Nephron progenitor cell (in vitro differentiated cells): ENCODE measurements at regions not wholly inside any gene's neighbourhood (a gene's known extent, or its start where the extent isn't known, plus 50 kb on each side); places are given as distances from the start of the nearest gene placed in this dataset.

Experiments used
- DNase-seq: peaks from one replicate; pipeline ENCODE4 v3.0.0; 2021
- H3K27ac Mint-ChIP-seq: 2 replicates; pipeline ENCODE4 v1.8.0; 2021; ENCODE audit warnings: mild to moderate bottlenecking, moderate library complexity, mixed read lengths
- H3K27me3 Mint-ChIP-seq: 2 replicates; pipeline ENCODE4 v1.8.0; 2021; ENCODE audit warnings: mild to moderate bottlenecking, low read depth, mixed read lengths; ENCODE audit not compliant: poor library complexity
- H3K36me3 Mint-ChIP-seq: 2 replicates; pipeline ENCODE4 v1.8.0; 2021; ENCODE audit warnings: low read depth, mixed read lengths
- H3K4me1 Mint-ChIP-seq: 2 replicates; pipeline ENCODE4 v1.8.0; 2021; ENCODE audit warnings: mixed read lengths
- H3K4me3 Mint-ChIP-seq: 2 replicates; pipeline ENCODE4 v1.8.0; 2021; ENCODE audit warnings: mild to moderate bottlenecking, moderate library complexity, mixed read lengths
- H3K9me3 Mint-ChIP-seq: 2 replicates; pipeline ENCODE4 v1.8.0; 2021; ENCODE audit warnings: mild to moderate bottlenecking, moderate library complexity, mixed read lengths
- TF ChIP-seq, protein P1 (sequence below): fragments of 200-600 bp; sonication (generic); IDR thresholded peaks from 2 replicates; pipeline ENCODE4 v1.5.0; 2021; ENCODE audit warnings: antibody characterized with exemption

DNA sequence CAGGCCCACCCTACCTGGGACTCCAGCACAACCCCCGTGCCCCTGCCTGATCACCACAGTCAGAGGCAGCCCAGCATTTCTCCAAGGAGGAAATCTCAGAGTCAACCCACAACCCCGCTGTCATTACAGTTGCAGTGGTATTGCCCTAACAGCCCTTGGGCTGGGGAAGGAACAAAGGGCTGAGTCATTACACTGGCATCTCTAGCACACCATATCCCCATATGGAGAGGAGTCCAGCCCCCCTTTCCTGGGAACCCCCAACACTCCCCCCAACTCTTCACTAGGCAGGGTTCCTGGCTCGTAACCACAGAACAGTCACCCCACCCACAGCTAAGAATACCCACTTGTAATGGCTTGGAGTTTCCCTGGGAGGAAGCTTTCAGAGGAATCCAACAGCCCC lies 149.4 kb upstream of the OGFRL1 start:
- Mint-ChIP-seq H3K9me3 (peaks cover 21% of the 10 kb centered on the region), H3K4me1 (no peaks in the 10 kb centered on the region), H3K36me3 (no peaks in the 10 kb centered on the region), H3K4me3 (no peak overlapping the region), H3K27ac (no peak overlapping the region), H3K27me3 (peaks cover 3% of the 10 kb centered on the region)
- TF ChIP-seq, protein P1, sequence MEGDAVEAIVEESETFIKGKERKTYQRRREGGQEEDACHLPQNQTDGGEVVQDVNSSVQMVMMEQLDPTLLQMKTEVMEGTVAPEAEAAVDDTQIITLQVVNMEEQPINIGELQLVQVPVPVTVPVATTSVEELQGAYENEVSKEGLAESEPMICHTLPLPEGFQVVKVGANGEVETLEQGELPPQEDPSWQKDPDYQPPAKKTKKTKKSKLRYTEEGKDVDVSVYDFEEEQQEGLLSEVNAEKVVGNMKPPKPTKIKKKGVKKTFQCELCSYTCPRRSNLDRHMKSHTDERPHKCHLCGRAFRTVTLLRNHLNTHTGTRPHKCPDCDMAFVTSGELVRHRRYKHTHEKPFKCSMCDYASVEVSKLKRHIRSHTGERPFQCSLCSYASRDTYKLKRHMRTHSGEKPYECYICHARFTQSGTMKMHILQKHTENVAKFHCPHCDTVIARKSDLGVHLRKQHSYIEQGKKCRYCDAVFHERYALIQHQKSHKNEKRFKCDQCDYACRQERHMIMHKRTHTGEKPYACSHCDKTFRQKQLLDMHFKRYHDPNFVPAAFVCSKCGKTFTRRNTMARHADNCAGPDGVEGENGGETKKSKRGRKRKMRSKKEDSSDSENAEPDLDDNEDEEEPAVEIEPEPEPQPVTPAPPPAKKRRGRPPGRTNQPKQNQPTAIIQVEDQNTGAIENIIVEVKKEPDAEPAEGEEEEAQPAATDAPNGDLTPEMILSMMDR: no peak
- no peak for DNase-seq

DNA sequence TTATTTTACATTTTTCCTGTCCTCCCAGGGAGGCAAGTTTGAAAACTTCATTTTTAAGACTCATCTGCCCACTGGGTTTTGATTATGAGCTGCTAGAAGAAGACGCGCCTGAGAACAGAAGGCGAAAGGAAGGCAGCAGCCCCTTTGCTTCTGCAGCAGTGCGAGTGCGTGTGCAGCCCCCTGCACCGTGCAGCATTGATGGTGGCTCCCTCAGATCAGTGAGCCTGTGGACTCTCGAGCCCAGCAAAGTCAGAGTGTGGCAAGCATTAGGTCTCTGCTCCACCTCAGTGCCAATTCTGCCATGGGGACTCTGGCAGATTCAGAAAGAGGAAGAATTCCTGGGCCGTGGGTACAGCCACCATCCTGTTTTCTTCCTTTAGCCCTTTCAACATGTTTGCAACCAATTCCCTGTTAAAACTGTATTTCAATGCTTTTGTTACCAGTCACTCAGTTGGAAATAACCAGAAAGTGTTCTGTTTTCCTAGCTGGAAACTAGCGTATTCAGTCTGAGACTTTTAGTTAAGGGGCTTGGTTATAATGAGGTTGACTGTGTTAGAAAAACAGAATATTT lies 134.8 kb upstream of the OGFRL1 start:
- Mint-ChIP-seq H3K4me1 (no peaks in the 10 kb centered on the region), H3K4me3 (no peak overlapping the region), H3K36me3 (no peaks in the 10 kb centered on the region), H3K9me3 (no peaks in the 10 kb centered on the region), H3K27me3 (peaks cover 3% of the 10 kb centered on the region), H3K27ac (no peak overlapping the region)
- TF ChIP-seq, protein P1: no peak
- no peak for DNase-seq

DNA sequence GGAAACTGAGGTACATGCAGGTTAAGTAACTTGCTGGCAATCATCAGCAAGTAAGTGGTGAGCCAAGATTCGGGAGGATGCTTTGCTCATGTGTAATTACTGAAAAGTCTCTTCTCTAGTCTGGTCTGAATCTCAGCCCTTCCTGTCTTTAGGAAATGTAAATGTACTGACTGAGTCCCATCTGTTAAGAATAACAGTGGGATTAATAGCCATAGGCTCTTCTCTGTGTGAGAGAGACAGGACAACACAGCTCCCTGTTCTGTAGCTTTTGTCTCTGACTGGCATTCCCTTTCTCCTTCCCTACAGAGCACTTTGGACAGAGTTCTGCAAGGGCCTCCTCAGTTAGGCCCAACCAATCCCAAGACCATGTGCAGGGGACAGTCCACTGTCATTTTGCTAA lies 131.3 kb upstream of the OGFRL1 start:
- TF ChIP-seq, protein P1: no peak
- H3K9me3 Mint-ChIP-seq: no peaks in the 10 kb centered on the region
- no peak overlapping the region for H3K27ac Mint-ChIP-seq
- no peak for DNase-seq
- no peaks in the 10 kb centered on the region for H3K4me1 Mint-ChIP-seq
- no peaks in the 10 kb centered on the region for H3K36me3 Mint-ChIP-seq
- H3K27me3 Mint-ChIP-seq: no peaks in the 10 kb centered on the region
- no peak overlapping the region for H3K4me3 Mint-ChIP-seq

DNA sequence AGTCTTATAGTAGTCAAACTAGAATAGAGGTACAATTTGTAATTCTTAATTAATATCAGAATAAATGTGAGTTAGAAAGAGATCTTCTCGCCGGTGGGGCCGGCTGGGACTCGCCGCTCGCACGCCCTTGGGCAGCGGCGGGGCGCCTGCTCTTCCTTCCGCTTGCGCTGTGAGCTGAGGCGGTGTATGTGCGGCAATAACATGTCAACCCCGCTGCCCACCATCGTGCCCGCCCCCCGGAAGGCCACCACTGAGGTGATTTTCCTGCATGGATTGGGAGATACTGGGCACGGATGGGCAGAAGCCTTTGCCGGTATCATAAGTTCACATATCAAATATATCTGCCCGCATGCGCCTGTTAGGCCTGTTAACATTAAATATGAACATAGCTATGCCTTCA lies 123.7 kb upstream of the OGFRL1 start:
- Mint-ChIP-seq H3K4me3 (no peak overlapping the region), H3K27ac (no peak overlapping the region), H3K27me3 (no peaks in the 10 kb centered on the region), H3K36me3 (no peaks in the 10 kb centered on the region), H3K9me3 (no peaks in the 10 kb centered on the region), H3K4me1 (no peaks in the 10 kb centered on the region)
- no peak for DNase-seq
- TF ChIP-seq, protein P1: no peak

DNA sequence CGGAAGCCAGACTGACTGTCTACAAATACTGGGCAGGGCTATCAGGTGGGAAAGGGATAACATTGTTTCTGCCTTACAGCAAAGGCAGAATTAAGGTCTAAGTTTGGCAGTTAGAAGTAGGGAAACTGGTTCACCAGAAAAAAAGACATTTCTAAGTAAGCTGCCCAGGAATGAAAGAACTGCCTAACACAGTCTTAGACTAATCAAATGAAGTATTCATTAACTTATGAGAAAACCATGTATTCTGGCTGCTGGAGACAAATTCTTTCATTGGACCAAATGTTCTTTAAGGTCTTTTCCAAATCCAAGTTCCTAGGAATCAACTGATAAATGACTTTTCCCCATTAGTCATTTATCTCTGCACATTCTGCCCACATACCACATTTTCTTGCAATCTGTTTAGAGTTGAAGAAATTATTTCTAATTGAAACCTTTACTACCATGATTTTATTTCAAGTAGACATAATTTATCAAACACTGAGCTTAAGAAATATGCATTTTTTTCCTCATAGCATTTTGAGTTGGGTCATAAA lies 120.3 kb upstream of the OGFRL1 start:
- Mint-ChIP-seq H3K9me3 (no peaks in the 10 kb centered on the region), H3K4me3 (no peak overlapping the region), H3K36me3 (no peaks in the 10 kb centered on the region), H3K4me1 (peaks cover 5% of the 10 kb centered on the region), H3K27me3 (no peaks in the 10 kb centered on the region), H3K27ac (no peak overlapping the region)
- TF ChIP-seq, protein P1: no peak
- no peak for DNase-seq

DNA sequence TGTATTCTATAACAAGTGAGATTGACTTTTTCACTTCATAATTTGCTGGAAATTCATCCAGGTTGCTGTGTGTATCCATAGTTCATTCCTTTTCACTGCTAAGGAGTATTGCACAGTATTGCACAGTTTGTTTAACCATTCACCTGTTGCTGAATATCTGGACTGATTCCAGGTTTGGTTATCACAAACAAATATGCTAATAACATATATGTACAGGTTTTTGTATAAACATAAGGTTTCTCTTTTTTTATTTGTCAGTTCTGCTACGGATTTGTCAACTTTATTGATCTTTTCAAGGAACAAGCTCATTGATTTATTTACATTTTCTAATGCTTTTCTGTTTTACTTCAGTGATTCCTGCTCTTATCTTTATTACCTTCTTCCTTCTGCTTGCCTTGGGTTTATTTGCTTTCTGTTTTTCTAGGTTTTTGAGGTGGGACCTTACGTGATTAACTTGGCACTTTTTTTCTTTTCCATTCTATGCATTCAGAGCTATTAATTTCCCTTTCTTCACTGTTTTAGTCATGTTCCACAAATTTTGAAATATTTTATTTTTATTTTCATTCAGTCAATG lies 117.0 kb upstream of the OGFRL1 start:
- no peak for DNase-seq
- Mint-ChIP-seq H3K4me1 (peaks cover 5% of the 10 kb centered on the region), H3K4me3 (no peak overlapping the region), H3K9me3 (no peaks in the 10 kb centered on the region), H3K27ac (no peak overlapping the region), H3K27me3 (no peaks in the 10 kb centered on the region), H3K36me3 (no peaks in the 10 kb centered on the region)
- TF ChIP-seq, protein P1: no peak
